HG03045 (cell line): ENCODE measurements at regions not wholly inside any gene's neighbourhood (a gene's known extent, or its start where the extent isn't known, plus 50 kb on each side); places are given as distances from the start of the nearest gene placed in this dataset.

Experiments
- ATAC-seq: cut with Tn5 transposase; IDR thresholded peaks from one replicate; pipeline ENCODE4 v1.9.1; 2021; ENCODE audit warnings: mild to moderate bottlenecking, moderate library complexity; ENCODE audit not compliant: unreplicated experiment

DNA sequence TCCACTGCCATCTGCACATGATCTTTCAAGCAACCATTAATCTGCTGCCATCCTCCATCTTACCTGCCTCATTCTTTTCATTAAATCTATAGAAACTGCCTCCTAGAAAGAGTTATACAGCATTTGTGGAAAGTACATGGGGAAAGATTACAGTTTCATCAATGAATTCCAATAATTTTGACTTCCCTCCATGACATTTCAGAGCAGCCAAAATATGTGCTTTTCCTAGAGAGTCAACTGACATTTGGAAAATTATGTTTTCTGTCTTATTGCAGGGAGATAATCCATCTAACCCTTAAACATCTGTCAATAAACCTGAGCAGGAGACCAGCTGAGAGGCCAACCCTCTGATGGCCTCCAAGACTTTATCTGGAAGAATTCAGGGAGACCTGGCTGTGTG is 147.0 kb upstream of the CDH5 start:
- no peak for ATAC-seq

DNA sequence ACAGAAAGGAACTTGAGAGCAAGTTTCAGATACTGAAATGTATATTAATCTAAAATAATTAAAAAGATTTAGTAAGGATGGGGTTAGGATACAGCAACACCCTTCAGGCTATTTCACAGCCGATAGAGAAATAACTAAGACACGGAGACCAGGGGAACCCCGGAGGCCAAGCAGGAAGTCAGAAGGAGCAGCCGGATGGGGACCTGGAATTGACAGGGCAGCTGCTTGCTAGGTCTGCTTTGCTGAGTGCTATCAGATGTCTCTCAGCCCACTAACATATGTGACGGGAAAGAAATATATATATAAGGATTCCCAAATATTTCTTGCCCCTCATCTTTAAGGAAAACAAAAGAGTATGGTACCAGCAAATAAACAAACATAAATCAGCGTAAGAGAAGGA is 154.1 kb upstream of the CDH5 start:
- ATAC-seq = no peak

DNA sequence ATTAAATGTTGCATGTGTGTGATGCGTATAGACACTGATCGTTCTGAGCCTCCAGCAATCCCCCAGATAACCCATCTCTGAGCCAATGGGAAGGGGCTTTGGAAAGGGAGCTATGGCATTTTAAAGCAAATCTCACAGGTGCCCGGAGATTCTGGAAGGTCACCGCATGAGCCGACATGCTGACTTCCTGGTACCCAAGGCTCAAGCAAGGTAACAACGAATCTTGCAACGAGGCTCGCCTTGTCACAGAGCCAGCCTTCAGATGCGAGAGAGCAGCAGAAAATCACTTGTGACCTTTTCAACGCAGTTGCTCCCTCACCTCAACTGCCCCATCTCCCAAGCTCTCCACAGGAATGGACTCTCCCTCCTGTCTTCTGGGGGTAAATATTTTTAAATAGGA is 154.8 kb upstream of the CDH5 start:
- no peak for ATAC-seq

DNA sequence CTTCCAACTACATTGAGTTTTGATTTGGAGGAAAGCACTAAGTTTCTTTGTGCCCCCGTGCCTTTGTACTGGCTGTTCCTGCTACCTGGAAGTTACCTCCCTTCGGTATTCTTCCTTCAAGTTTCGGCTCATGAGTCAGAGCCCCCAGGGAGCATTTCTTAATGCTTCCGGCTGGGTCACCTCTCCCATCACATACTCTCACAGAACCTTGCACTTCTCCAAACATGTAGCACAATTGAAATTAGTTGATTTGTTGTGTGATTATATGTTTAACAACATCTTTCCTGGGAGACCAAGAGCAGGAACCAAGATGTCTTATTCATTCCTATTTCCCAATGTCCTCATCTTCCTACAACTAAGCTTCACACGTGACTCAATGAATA is 158.6 kb upstream of the CDH5 start:
- ATAC-seq = no peak

DNA sequence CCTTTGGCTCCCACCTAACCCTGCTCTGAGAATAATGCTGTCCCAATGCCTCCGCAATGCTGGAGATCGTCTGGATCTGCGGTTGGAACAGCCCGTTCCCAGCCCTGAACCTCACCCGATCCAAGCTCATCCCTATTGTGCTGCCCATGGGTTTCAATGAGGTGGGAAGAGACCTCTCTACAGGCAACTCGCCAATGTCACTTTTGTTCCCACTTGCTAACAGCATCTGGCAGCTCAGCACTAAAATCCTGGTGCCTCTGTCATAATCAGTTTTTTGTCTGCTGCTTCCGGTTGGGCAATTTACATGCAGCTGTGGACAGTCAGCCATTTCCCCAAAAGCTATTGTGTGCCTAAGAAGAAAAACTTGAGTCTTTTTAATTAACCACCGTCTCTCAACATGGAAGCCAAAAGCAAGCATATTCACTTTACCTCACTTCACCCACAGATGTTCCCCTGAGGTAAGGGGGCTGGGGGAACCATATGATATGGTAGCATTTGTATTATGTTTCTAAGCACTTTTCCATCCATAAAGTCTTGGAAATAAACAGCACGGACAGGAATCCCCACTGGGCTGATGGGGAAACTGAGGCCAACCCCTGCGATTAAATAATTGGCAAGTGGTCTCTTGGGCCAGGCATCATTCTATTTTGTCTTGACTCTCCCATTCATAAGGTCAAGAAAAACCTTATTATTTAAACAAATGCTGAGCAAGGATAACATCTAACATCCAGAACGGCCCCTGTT is 159.2 kb upstream of the CDH5 start:
- ATAC-seq = no peak

DNA sequence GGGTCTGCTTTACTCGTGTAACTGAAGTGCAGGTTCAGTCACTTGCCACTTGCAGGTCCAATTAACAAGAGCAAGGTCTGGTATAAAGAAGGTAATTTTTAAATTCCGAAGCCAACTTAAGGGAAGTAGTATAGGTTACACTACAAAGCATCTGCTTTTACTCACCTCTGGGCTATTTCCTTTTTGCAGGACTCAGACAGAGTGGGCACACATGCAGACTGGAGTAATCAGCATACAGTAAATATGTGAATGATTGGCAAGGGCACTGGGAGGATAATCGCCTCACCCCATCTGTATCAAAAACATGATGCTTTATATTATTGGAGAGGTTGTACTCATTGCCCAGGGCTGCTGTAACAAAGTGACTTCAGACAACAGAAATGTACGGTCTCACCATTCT is 160.1 kb upstream of the CDH5 start:
- no peak for ATAC-seq

DNA sequence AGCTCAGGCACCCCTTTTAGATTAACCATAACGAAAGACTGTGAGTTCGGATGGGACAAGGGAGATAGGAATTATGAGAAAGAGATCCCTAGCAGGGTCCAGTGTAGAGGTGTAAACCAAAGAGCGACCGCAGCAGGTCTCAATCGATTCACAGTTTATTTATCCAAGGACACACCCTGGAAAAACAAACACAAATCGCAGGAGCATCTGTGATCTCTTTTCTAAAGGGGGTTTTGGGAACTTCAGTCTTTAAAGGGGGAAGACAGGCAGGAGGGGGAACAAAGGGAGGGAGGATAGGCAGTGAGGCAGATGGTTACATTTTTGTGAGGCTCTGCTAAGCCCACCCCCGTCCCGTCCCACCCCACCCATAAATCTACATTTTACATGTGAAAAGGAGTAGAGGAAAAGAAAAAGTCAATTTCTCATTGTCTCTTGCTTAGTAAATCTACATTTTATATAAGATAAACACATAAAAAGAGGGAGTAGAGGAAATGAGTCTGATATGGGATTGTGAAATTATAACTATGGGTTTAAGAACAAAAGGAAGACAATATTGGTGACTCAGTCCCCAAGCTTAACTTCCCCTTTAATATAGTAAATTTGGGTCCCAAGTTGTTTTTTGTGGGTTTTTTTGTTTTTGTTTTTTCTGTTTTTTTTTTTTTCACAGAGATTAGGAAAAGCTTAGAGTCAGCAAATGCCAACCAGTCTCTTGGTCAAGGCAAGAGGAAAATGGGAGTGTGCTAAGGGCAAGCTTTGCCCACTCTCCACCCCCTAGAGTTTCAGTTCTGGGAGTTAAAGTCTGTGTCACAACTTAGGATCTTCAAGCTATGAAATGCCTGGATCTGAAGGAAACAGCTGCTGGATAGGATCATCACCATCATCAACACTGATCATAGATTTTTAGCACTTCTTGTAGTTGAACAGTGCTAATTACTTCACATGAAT is 160.9 kb upstream of the CDH5 start:
- no peak for ATAC-seq

DNA sequence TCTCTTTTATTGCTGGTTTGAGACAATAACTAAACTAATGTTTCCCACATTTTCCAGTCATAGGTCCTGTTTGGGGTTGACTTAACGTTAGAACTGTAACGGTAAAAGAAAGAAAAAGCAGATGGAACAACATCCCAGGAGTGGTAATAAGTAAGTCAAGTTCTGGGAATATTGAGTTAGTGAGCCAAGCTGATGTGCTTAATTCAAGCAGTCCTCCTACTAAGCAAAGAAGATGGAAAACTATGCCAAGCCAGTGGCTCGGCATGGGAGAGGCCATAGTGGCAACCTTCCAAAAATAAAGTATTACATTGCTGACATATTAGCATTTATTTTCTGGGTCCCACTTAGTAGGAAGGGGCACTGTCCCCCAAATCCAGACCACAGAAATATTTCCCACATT is 161.7 kb upstream of the CDH5 start:
- no peak for ATAC-seq

DNA sequence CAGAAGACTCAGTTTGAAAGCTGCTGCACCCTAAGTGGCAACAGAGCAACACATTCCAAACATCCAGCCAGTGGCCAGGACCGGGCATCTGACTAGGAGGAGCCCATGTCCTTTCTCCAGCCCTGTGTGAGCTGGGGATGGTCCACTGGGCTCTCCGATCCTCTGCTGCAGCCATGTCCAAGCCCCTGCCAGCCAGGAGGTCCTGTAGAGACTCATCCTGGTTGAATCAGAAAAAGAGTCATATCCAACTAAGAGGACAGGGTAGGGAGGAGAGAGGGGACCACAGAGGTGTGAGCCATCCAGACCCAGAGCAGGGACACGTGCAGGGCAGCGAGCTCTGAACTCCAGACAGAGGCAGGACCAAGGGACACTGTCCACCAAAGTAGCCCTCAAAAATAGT is 163.0 kb upstream of the CDH5 start:
- ATAC-seq = no peak

DNA sequence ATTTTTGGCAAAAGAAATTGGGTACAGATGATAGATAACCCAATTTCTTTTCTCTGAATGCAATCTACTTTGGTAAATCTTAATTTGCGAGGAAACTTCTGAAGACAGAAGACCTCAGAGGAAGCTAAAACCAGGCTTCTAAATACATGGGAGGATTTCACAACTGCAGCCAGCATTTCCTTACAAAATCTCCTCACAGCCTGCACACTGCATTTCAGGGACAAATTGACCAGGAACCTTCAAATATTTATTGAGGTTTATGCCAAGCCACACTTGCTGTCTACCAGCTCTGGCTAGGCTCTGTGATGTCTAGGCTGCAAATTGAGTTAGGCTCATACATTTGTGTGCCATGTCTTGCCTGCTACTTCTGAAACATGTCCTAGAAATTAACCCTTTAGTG is 167.3 kb upstream of the CDH5 start:
- no peak for ATAC-seq

DNA sequence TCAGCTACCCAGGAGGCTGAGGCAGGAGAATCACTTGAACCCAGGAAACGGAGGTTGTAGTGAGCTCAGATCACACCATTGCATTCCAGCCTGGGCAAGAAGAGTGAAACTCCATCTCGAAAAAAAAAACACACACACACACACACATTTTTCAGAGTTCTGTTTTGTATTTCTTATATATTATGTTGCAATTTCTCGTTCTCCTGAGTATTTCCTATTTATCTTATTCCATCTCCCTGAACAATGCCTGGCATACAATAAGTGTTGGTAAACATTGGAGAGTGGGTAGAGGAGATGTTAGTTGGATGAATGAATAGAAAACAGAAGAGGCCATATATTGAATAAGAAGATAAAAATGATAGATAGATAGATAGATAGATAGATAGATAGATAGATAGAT is 167.8 kb upstream of the CDH5 start:
- no peak for ATAC-seq

DNA sequence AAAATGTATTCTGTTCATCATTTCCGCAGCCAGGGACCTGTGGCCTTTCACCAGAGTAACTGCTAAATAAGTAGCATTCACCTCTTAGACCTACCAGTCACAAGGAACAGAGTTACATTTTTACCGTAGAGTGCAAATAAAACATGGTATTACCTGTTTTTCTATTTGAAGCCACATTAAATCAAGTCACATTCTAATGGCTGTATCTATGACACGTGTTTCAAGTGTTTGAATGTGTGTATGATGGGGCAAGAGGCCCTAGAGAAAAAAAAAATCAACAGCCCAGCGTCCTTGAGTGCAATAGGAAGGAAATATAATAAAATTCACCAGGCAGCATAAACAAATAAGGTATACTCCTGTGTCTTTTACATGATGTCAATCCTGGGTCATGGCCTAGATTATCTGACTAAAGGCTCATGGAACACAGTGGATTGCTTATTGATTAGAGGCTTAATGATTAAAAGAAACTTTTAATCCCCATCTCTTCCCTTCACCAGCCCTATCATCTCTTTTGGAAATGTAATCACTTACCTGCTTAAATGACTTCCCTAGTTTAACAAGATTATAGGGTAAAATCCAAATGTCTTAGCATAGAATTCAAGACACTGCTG is 168.7 kb upstream of the CDH5 start:
- no peak for ATAC-seq

DNA sequence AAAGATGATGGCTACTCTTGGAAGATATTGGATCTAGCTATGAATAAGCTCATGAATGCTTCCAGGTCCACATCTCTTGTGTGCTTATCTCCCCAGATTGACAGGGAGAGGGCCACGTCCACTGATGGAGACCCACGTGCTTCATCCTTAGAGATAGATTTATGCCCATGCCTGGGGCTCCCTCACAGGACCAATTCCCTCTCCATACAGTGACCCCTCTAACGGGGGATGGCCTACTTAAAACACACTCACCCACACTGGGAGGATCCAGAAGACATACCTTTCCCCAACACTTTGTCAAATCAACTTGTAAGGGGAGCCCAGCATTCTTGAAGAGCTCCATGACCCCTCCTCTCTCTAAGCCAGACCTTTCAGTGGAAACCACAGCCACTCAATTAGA is 169.7 kb upstream of the CDH5 start:
- ATAC-seq = no peak

DNA sequence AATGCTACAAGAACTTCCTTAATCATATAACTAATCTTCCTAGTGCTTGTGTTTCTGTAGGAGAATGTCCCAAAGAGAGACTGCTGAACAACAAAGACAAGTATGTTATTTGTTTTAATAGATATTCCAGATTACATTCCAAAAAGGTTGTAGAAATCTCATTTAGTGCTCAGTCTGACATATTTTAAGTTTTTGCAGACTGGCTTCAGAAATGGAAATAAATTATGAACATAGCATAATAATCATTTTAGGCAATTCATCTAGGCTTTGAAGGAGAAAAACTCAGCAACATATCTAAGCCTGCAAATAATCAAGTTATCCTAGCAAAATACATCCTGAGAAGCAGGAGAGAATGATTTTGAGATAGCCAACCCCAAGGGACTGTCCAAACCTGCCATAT is 171.6 kb upstream of the CDH5 start:
- ATAC-seq = no peak

DNA sequence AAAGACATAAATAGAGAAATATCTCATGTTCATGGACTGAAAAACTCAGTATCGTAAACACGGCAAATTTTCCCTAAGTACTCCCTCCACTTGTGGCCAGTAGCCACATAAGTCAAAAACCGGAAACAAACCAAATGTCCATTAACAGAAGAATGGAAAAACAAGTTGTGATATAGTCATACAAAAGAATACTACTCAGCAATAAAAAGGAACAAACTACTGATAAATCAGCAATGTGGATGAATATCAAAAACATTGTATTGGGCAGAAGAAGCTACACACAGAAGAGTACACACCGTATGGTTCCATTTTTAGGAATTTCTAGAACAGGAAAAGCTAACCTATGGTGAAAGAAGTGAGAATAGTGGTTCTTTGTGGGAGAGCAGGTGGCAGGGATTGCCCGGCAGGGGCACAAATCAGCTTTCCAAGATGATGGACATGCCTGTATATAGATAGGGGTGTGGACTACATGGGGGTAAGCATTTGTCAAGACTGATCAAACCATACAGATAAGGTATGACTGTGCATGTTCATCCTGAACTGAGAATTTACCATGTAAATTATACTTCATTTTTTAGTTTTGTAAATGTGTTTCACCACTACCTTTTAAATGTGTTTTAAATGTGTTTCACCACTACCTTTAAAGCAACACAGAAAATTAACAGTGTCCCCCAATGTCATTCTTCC is 172.8 kb upstream of the CDH5 start:
- ATAC-seq = no peak

DNA sequence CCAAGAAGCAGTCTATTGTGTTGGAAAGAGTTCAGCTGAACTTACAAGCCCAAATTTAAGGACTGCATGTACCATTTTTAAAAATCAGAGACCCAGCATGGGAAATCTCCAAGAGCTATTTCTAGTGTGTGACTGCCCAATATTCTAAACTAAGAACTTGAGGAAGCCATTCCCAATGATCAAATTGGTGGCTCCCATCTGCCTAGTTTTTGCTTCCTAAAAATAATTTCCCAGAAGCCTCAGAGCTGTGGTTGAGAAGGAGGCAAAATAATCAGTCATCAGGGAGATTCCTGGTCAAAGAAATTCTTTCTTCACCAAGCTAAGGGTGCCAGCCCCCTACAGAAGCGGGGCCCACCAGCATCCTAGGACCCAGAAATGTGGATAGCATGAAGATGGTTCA is 176.1 kb upstream of the CDH5 start:
- no peak for ATAC-seq

DNA sequence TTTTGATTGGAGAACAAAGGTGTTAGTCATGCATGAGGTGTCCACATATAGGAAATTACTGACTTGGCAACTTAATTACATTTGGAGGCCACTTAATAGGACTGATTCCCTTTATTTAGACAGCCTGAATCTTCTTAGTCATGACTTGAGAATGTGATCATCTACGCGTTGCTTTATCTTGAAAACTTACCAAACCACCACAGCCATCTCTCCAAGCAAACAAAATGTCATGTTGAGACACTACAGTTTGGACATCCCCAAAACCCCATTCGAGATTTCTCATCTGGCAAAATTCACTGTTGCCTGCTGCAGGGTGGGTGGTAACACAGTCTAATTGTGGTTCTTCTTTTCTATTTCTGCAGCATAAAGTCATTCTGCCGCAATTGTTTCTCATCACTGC is 176.5 kb upstream of the CDH5 start:
- no peak for ATAC-seq

DNA sequence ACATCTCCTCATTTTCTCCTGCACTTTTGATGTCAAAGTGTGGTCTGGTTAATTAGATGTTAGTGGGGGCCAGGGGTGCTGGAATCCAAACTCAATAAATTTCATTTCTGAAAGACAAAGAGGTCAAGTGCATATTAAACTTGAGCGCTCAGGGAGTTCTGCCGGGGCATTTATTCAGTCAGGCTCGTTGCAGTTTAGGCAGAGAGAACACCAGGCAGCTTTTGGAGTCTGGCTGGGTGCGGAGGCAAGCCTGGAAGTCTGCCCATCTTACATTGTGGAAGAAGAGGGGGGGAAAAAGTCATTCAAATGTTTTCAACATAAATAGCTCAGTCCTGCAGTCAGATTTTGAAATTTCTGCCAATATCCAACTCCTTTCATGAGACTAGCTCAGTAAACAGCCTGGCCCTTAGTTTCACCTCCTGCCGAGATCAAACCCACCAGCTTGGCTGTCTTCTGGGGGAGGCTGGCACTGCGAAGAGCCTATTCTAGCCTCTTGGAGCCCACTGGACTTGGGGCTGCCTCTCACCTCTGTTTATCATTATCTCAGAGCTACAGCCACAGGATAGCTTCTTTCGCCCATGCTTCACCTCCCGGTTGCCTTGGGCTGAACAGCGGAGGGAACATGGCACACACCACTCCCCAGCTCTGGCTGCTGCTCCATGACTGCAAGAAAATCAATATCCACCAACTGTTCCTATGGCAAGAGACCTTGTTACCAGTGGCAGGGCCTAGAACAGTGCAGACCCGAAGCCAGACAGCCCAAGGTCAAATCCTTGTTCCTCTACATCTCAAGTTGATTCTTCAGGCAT is 177.4 kb upstream of the CDH5 start:
- no peak for ATAC-seq

DNA sequence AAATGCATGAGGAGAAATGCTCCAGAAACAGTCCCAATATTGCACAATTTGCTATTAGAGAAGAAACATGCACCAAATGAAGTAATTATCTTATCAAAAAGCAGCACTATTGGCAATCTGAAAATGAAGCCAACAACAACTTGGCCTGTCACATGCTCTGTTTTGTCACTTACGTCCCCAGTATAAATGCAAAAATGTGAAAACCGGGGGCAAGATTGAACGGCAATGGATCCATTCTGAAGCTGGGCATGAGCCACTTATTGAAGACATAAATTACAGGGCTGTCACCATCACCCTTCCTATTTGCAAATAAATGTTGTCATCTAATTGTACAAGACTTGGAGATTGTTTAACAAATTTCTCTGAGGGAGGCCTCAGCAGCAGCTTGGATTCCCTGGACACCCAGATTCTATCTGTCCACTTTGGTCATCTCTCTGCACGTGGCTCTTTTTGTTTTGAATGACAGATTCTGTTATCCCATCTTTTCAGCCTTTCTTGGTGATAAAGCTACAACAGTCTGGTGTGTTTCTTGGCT is 180.2 kb upstream of the CDH5 start:
- no peak for ATAC-seq

DNA sequence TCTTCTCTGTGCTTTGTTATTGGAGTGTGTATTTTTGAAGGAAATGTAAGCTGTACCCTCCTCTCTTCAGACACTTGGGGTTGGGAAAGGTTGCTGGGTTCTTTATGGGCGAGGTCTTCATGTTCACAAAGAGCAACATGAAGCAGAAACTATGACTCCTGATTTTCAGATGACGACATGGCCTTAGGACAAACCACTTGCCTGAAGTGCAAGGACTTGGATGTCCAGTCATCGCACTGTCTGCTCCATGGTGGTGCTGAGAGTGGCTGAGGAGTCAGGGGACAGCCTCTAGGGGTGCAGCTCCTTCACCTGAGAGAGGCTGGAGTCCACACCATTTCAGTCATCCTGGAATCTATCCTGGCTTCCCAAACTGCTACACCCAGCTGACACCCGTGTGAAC is 183.9 kb upstream of the CDH5 start:
- ATAC-seq = no peak
